ENCODE measurements at regions not wholly inside any gene's neighbourhood (a gene's known extent, or its start where the extent isn't known, plus 50 kb on each side); places are given as distances from the start of the nearest gene placed in this dataset.

DNA sequence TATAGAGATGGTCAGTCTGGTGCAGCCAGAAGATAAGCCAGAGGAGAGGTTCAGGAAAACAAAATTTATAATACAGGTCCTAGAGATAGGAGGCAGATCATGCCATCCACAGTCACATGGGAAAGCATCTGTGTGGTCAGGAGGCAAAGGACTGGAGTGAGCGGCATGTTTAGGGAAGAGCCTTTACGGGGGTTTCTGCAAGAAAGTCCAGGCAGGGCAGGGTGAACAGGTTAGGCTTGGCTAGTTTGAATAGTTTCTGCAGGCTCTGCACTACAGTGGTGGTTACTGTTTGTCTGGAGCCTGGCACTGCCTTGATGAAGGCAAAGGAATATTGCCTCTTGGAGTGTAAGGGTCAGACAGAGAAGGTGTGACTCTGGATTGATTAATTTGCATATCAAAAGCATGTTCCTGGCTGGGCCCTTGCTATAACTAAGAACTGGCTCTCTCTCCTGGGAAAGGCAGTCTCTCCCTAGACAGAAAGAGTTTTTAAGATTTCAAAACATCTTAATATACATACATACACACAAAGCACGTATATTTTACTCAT, 1034.7 kb upstream of the CHAC2 start:
- WGBS, 2 donors, result 51 to 65% methylated on average over 3 of the region's 3 CpGs
- DNase-seq, result no peak
- no peaks in the 10 kb centered on the region for H3K36me3 ChIP-seq
- no peak for TF ChIP-seq EP300 (IDR thresholded peaks at IDR 0.05)
- TF ChIP-seq POLR2A (IDR thresholded peaks at IDR 0.05), result no peak
- TF ChIP-seq POLR2AphosphoS5 (IDR thresholded peaks at IDR 0.05), result no peak
- TF ChIP-seq, protein P1, sequence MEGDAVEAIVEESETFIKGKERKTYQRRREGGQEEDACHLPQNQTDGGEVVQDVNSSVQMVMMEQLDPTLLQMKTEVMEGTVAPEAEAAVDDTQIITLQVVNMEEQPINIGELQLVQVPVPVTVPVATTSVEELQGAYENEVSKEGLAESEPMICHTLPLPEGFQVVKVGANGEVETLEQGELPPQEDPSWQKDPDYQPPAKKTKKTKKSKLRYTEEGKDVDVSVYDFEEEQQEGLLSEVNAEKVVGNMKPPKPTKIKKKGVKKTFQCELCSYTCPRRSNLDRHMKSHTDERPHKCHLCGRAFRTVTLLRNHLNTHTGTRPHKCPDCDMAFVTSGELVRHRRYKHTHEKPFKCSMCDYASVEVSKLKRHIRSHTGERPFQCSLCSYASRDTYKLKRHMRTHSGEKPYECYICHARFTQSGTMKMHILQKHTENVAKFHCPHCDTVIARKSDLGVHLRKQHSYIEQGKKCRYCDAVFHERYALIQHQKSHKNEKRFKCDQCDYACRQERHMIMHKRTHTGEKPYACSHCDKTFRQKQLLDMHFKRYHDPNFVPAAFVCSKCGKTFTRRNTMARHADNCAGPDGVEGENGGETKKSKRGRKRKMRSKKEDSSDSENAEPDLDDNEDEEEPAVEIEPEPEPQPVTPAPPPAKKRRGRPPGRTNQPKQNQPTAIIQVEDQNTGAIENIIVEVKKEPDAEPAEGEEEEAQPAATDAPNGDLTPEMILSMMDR (IDR thresholded peaks at IDR 0.05), result no peak
- intact Hi-C loops (cut with DNase I), result no loop called here
- no peak overlapping the region for H3K4me3 ChIP-seq
- no peaks in the 10 kb centered on the region for H3K9me3 ChIP-seq
- no peak overlapping the region for H3K27ac ChIP-seq
- H3K27me3 ChIP-seq, result no peaks in the 10 kb centered on the region
- H3K4me1 ChIP-seq, result no peaks in the 10 kb centered on the region

DNA sequence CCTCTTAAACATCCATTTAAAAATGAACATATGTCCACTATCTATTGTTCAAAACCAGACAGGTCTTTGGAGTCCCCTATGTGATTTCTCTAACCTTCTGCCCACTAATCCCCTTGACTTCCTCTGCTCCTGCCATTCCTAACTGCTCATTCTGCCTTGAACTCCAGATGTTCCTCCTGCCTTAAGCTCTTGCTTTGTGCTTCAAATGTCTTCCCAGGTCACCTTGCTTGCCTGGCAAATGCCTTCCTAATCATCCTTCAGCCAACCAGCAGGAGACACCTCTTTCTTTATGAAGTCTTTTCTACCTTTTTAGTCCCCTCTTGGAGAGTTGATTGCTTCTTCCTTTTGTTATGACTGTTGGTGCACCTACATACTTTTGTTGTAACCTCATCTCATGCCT, 1043.0 kb upstream of the CHAC2 start:
- Histone ChIP-seq H3K27ac (no peak overlapping the region), H3K4me1 (no peaks in the 10 kb centered on the region), H3K27me3 (no peaks in the 10 kb centered on the region), H3K9me3 (no peaks in the 10 kb centered on the region), H3K4me3 (no peak overlapping the region), H3K36me3 (no peaks in the 10 kb centered on the region)
- intact Hi-C loops (cut with DNase I), result no loop called here
- no peak for DNase-seq
- TF ChIP-seq, protein P1 (IDR thresholded peaks at IDR 0.05), result no peak
- TF ChIP-seq POLR2AphosphoS5 (IDR thresholded peaks at IDR 0.05) (no peak), POLR2A (IDR thresholded peaks at IDR 0.05) (no peak), EP300 (IDR thresholded peaks at IDR 0.05) (no peak)

DNA sequence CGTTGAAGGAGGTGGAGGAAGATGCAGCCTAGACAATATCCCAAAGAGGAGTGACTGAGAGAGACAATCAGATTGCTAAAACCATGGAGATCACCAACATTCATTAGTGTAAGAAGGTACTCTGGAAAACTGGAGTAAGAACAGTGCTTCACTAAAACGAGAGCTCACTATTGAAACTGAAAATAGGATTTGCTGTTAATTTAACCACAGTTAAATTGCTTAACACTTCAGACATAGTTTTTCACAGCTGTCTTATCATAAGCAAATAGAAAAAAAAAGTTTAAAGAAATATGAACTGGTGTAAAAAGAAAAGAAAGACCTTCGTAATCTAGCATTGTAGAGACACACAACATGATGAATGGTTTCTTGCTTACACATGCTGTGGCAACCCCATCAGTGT, 1049.8 kb upstream of the CHAC2 start:
- Histone ChIP-seq H3K4me3 (no peak overlapping the region), H3K27me3 (no peaks in the 10 kb centered on the region), H3K36me3 (no peaks in the 10 kb centered on the region), H3K9me3 (no peaks in the 10 kb centered on the region), H3K4me1 (no peaks in the 10 kb centered on the region), H3K27ac (no peak overlapping the region)
- WGBS, 2 donors, result 30 to 66% methylated on average over 3 of the region's 3 CpGs
- intact Hi-C loops (cut with DNase I), result no loop called here
- TF ChIP-seq, protein P1 (IDR thresholded peaks at IDR 0.05), result no peak
- TF ChIP-seq POLR2AphosphoS5 (IDR thresholded peaks at IDR 0.05) (no peak), EP300 (IDR thresholded peaks at IDR 0.05) (no peak), POLR2A (IDR thresholded peaks at IDR 0.05) (no peak)
- DNase-seq, result no peak

DNA sequence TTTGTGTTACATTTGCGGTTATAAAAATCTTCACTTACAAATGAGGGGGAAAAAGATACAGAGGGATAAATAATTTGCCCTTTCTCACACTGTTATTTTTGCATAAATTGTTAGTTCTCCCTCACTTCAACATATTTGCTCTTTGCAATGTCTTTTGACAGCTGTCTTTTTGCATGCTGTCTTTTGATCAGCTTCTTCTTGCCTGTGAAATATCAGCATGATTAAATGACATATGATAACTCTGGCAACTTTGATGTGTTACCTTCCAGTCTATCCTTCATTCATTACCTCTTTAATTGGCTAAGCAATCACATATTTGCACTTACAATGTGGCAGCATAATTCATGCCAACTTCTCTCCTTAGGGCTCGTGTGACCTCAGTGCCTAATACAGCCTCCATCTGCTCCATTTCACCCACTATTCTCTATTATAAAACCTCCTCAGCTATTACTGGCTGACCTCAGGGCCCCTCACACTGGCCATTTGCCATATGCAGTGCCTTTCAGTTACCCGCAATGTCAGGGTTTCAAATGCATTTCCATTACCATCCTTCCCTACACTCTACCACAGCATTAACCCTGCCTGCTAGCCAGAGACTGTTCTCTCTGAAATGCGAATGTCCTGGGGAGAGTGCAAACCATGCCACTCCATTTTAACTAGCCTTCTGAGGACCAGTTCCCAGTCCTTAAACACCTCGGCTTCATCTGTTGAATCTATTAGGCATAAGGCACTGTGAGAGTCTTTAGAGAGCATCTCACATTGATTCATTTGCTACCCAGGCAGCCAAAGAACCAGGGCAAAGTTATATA, 1056.6 kb upstream of the CHAC2 start:
- TF ChIP-seq EP300 (IDR thresholded peaks at IDR 0.05) (no peak), POLR2A (IDR thresholded peaks at IDR 0.05) (no peak), POLR2AphosphoS5 (IDR thresholded peaks at IDR 0.05) (no peak)
- TF ChIP-seq, protein P1 (IDR thresholded peaks at IDR 0.05), result no peak
- 69 to 78% methylated on average over 5 of the region's 5 CpGs for WGBS, 2 donors
- intact Hi-C loops (cut with DNase I), result no loop called here

More for the DNA sequence above, 1056.6 kb upstream of the CHAC2 start:
- Histone ChIP-seq H3K27me3 (no peaks in the 10 kb centered on the region), H3K9me3 (no peaks in the 10 kb centered on the region), H3K36me3 (no peaks in the 10 kb centered on the region), H3K4me3 (no peak overlapping the region), H3K4me1 (no peaks in the 10 kb centered on the region), H3K27ac (no peak overlapping the region)
- no peak for DNase-seq

Measured in sigmoid colon (tissue), 6 donors.